ENCODE measurements at regions not wholly inside any gene's neighbourhood (a gene's known extent, or its start where the extent isn't known, plus 50 kb on each side); places are given as distances from the start of the nearest gene placed in this dataset.

GRCh38 chr9:107226421-107226820 lies 56.7 kb upstream of the RAD23B start:
- Histone ChIP-seq H3K4me3 (no peak overlapping the region), H3K9me3 (no peaks in the 10 kb centered on the region), H3K36me3 (no peaks in the 10 kb centered on the region), H3K27ac (no peak overlapping the region), H3K4me1 (no peaks in the 10 kb centered on the region), H3K27me3 (no peaks in the 10 kb centered on the region), H4K20me1 (no peaks in the 10 kb centered on the region), H3K4me2 (no peak overlapping the region), H3K9ac (no peak overlapping the region)
- no peak for TF ChIP-seq Cebpa-rat (IDR thresholded peaks at IDR 0.05)

- Histone ChIP-seq H3K4me1 (no peaks in the 10 kb centered on the region), H3K9ac (no peak overlapping the region), H3K4me3 (no peak overlapping the region), H3K27me3 (no peaks in the 10 kb centered on the region), H3K27ac (no peak overlapping the region), H3K4me2 (no peak overlapping the region), H3K36me3 (no peaks in the 10 kb centered on the region), H3K9me3 (no peaks in the 10 kb centered on the region), H4K20me1 (no peaks in the 10 kb centered on the region)
- no peak for TF ChIP-seq Cebpa-rat (IDR thresholded peaks at IDR 0.05)
Measured at GRCh38 chr9:107227774-107228173, 55.3 kb upstream of the RAD23B start.

- Histone ChIP-seq H3K9me3 (no peaks in the 10 kb centered on the region), H3K4me2 (no peak overlapping the region), H3K27me3 (no peaks in the 10 kb centered on the region), H3K4me1 (no peaks in the 10 kb centered on the region), H3K9ac (no peak overlapping the region), H3K36me3 (no peaks in the 10 kb centered on the region), H3K4me3 (no peak overlapping the region), H4K20me1 (no peaks in the 10 kb centered on the region), H3K27ac (no peak overlapping the region)
- TF ChIP-seq Cebpa-rat (IDR thresholded peaks at IDR 0.05): no peak
Measured at GRCh38 chr9:107228496-107229039, 54.5 kb upstream of the RAD23B start.

- H3K9ac ChIP-seq: no peak overlapping the region
- H3K27me3 ChIP-seq: no peaks in the 10 kb centered on the region
- H3K9me3 ChIP-seq: no peaks in the 10 kb centered on the region
- no peaks in the 10 kb centered on the region for H4K20me1 ChIP-seq
- no peak overlapping the region for H3K27ac ChIP-seq
- no peak overlapping the region for H3K4me2 ChIP-seq
- H3K4me1 ChIP-seq: no peaks in the 10 kb centered on the region
- H3K4me3 ChIP-seq: no peak overlapping the region
- TF ChIP-seq Cebpa-rat (IDR thresholded peaks at IDR 0.05): no peak
- no peaks in the 10 kb centered on the region for H3K36me3 ChIP-seq
Measured at GRCh38 chr9:107229241-107229741, 53.8 kb upstream of the RAD23B start.

All from BLaER1 (cell line).